Smooth muscle cell (in vitro differentiated cells): ENCODE measurements at regions not wholly inside any gene's neighbourhood (a gene's known extent, or its start where the extent isn't known, plus 50 kb on each side); places are given as distances from the start of the nearest gene placed in this dataset.

Source experiments
- DNase-seq: peaks from one replicate; lab custom pipeline; 2025; ENCODE audit not compliant: unreplicated experiment; lab: John Stamatoyannopoulos, UW
- H2AFZ ChIP-seq: fragments of 200-600 bp; sonication (generic); 2 replicates; pipeline ENCODE4 v1.6.0; 2016; ENCODE audit warnings: antibody characterized with exemption, low read depth, mild to moderate bottlenecking
- H3F3A ChIP-seq: fragments of 200-600 bp; sonication (generic); 2 replicates; pipeline ENCODE4 v1.6.0; 2017; ENCODE audit warnings: antibody characterized with exemption, low read depth
- H3K27ac ChIP-seq: fragments of 200-600 bp; sonication (generic); 2 replicates; pipeline ENCODE4 v1.5.1; 2016; ENCODE audit warnings: low read depth, mild to moderate bottlenecking
- H3K27me3 ChIP-seq: fragments of 200-600 bp; sonication (generic); 2 replicates; pipeline ENCODE4 v1.6.1; 2016; ENCODE audit warnings: low read depth, mild to moderate bottlenecking
- H3K36me3 ChIP-seq: fragments of 200-600 bp; sonication (generic); 2 replicates; pipeline ENCODE4 v1.5.1; 2016; ENCODE audit warnings: low read depth
- H3K4me1 ChIP-seq: fragments of 200-600 bp; sonication (generic); 2 replicates; pipeline ENCODE4 v1.5.1; 2016; ENCODE audit warnings: low read depth
- H3K4me2 ChIP-seq: fragments of 200-600 bp; sonication (generic); 2 replicates; pipeline ENCODE4 v1.6.0; 2016; ENCODE audit warnings: mild to moderate bottlenecking
- H3K4me3 ChIP-seq: fragments of 200-600 bp; sonication (generic); 2 replicates; pipeline ENCODE4 v1.5.1; 2016; ENCODE audit warnings: mild to moderate bottlenecking
- H3K79me2 ChIP-seq: fragments of 200-600 bp; sonication (generic); 2 replicates; pipeline ENCODE4 v1.6.0; 2016; ENCODE audit warnings: low read depth, mild to moderate bottlenecking
- H3K9ac ChIP-seq: fragments of 200-600 bp; sonication (generic); 2 replicates; pipeline ENCODE4 v1.6.0; 2016; ENCODE audit warnings: low read depth
- H3K9me3 ChIP-seq: fragments of 200-600 bp; sonication (generic); replicated peaks from 2 replicates; pipeline ENCODE4 v1.5.1; 2016; ENCODE audit warnings: low read depth
- H4K20me1 ChIP-seq: fragments of 200-600 bp; sonication (generic); 2 replicates; pipeline ENCODE4 v1.6.0; 2016; ENCODE audit warnings: low read depth
- WGBS: methylation state at CpG from one replicate; pipeline ENCODE4 v1.1.7; 2016; ENCODE audit warnings: low lambda C conversion rate; 5-methylcytosine and 5-hydroxymethylcytosine counted together
- TF ChIP-seq, protein P1 (sequence below): fragments of 200-600 bp; sonication (generic); IDR thresholded peaks from 2 replicates; pipeline ENCODE4 v1.5.1; 2017; ENCODE audit warnings: borderline replicate concordance, mild to moderate bottlenecking, antibody characterized with exemption; ENCODE audit not compliant: insufficient read depth, poor library complexity, severe bottlenecking

- no peaks in the 10 kb centered on the region for H3K36me3 ChIP-seq
- H2AFZ ChIP-seq = no peak overlapping the region
- no peak overlapping the region for H3K4me2 ChIP-seq
- TF ChIP-seq, protein P1, sequence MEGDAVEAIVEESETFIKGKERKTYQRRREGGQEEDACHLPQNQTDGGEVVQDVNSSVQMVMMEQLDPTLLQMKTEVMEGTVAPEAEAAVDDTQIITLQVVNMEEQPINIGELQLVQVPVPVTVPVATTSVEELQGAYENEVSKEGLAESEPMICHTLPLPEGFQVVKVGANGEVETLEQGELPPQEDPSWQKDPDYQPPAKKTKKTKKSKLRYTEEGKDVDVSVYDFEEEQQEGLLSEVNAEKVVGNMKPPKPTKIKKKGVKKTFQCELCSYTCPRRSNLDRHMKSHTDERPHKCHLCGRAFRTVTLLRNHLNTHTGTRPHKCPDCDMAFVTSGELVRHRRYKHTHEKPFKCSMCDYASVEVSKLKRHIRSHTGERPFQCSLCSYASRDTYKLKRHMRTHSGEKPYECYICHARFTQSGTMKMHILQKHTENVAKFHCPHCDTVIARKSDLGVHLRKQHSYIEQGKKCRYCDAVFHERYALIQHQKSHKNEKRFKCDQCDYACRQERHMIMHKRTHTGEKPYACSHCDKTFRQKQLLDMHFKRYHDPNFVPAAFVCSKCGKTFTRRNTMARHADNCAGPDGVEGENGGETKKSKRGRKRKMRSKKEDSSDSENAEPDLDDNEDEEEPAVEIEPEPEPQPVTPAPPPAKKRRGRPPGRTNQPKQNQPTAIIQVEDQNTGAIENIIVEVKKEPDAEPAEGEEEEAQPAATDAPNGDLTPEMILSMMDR = no peak
- no peaks in the 10 kb centered on the region for H3K79me2 ChIP-seq
- no peaks in the 10 kb centered on the region for H4K20me1 ChIP-seq
- H3K9ac ChIP-seq = no peak overlapping the region
- no peaks in the 10 kb centered on the region for H3K9me3 ChIP-seq
- H3K27ac ChIP-seq = no peak overlapping the region
- H3K4me3 ChIP-seq = no peak overlapping the region
- H3K27me3 ChIP-seq = peaks cover 4% of the 10 kb centered on the region
- 93% methylated on average over 9 of the region's 10 CpGs for WGBS
- H3F3A ChIP-seq = no peaks in the 10 kb centered on the region
- no peak for DNase-seq
- H3K4me1 ChIP-seq = no peaks in the 10 kb centered on the region
Observed at GRCh38 chr5:133867851-133868545, 100.4 kb downstream of the C5orf15 start.

- H2AFZ ChIP-seq = no peak overlapping the region
- no peaks in the 10 kb centered on the region for H3K4me1 ChIP-seq
- TF ChIP-seq, protein P1 = no peak
- no peak overlapping the region for H3K4me3 ChIP-seq
- H3F3A ChIP-seq = no peaks in the 10 kb centered on the region
- H3K36me3 ChIP-seq = no peaks in the 10 kb centered on the region
- 81% methylated on average over 4 of the region's 4 CpGs for WGBS
- H3K27ac ChIP-seq = no peak overlapping the region
- H3K9me3 ChIP-seq = no peaks in the 10 kb centered on the region
- no peak for DNase-seq
- H3K79me2 ChIP-seq = no peaks in the 10 kb centered on the region
- H3K27me3 ChIP-seq = peaks cover 8% of the 10 kb centered on the region
- no peaks in the 10 kb centered on the region for H4K20me1 ChIP-seq
- H3K9ac ChIP-seq = no peak overlapping the region
- no peak overlapping the region for H3K4me2 ChIP-seq
Observed at GRCh38 chr5:133867341-133867740, 101.1 kb downstream of the C5orf15 start.

DNA sequence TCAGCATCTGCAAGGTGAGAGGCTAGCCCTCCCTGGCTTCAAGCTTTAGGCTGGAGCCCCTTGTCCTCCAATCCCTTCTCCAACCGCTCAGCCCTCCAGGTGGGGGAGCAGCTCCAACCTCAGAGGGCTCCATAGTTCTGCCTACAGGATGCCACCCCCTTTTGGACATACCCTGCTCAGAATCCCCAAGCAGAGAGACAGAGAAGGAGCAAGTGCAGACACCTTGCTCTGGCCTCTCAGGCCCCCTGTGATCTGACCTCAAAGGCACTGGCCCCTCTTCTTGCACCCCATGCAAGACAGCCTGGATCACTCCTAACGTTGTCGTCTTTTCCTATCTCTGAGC, 101.6 kb downstream of the C5orf15 start:
- Histone ChIP-seq H4K20me1 (no peaks in the 10 kb centered on the region), H3K4me1 (no peaks in the 10 kb centered on the region), H3K4me2 (no peak overlapping the region), H3K79me2 (no peaks in the 10 kb centered on the region), H3K36me3 (no peaks in the 10 kb centered on the region), H3K27me3 (peaks cover 8% of the 10 kb centered on the region), H3K9ac (no peak overlapping the region), H3K4me3 (no peak overlapping the region), H2AFZ (no peak overlapping the region), H3K9me3 (no peaks in the 10 kb centered on the region), H3K27ac (no peak overlapping the region), H3F3A (no peaks in the 10 kb centered on the region)
- TF ChIP-seq, protein P1 = no peak
- 73% methylated on average over 3 of the region's 3 CpGs for WGBS
- DNase-seq = no peak
